NCI-H1417 treated with DMSO at 0.1 percent for 48 hours (cell line): ENCODE measurements at regions not wholly inside any gene's neighbourhood (a gene's known extent, or its start where the extent isn't known, plus 50 kb on each side); places are given as distances from the start of the nearest gene placed in this dataset.
"Not testable (repeated sequence)": the region's sequence is repeated elsewhere in the genome, so short reads cannot be mapped to it uniquely, and the experiment has no call there.

ENCODE experiments used
- DNase-seq: peaks from one replicate; lab custom pipeline; 2025; lab: John Stamatoyannopoulos, UW

GRCh38 chr1:184820218-184820750 is 65.6 kb upstream of the EDEM3 start:
- no peak for DNase-seq

- DNase-seq = no peak
Observed at GRCh38 chr1:184818646-184819045, 64.0 kb upstream of the EDEM3 start.

- DNase-seq = not testable (repeated sequence)
Observed at GRCh38 chr1:184817003-184817402, 62.3 kb upstream of the EDEM3 start.

- DNase-seq = no peak
Observed at GRCh38 chr1:184813528-184814089, 59.0 kb upstream of the EDEM3 start.

GRCh38 chr1:184811439-184812111 is 56.9 kb upstream of the EDEM3 start:
- no peak for DNase-seq

- no peak for DNase-seq
Observed at GRCh38 chr1:184810735-184811343, 56.2 kb upstream of the EDEM3 start.

- DNase-seq = no peak
Observed at GRCh38 chr1:184806296-184806721, 51.7 kb upstream of the EDEM3 start.

- peak; percentile 23 for DNase-seq
Observed at GRCh38 chr1:184805667-184806295, 51.1 kb upstream of the EDEM3 start.
